Right cardiac atrium (tissue), 5 donors: ENCODE measurements at regions not wholly inside any gene's neighbourhood (a gene's known extent, or its start where the extent isn't known, plus 50 kb on each side); places are given as distances from the start of the nearest gene placed in this dataset.

Experiments
- ATAC-seq, 2 donors: fragments of 200-7000 bp; cut with Tn5 transposase; one replicate each; pipeline versions ENCODE4 v1.8.0 to v1.9.1; 2020; ENCODE audit warnings: moderate library complexity in 2 of 2, mild to moderate bottlenecking in 1 of 2
- DNase-seq, 3 donors: peaks; one replicate each; pipeline ENCODE4 v3.0.0-alpha.2; 2020
- H3K27ac ChIP-seq: one replicate; pipeline ENCODE4 v1.5.1; 2013; ENCODE audit warnings: mild to moderate bottlenecking, low read length, control low read depth, moderate library complexity
- H3K27me3 ChIP-seq: one replicate; pipeline ENCODE4 v1.6.1; 2013; ENCODE audit not compliant: control insufficient read depth, insufficient read depth
- H3K4me1 ChIP-seq: one replicate; pipeline ENCODE4 v1.6.1; 2013; ENCODE audit warnings: low read length; ENCODE audit not compliant: control insufficient read depth, insufficient read depth
- H3K4me3 ChIP-seq: one replicate; pipeline ENCODE4 v1.5.1; 2013; ENCODE audit warnings: low read length, control low read depth
- H3K9me3 ChIP-seq: one replicate; pipeline ENCODE4 v1.6.1; 2013; ENCODE audit warnings: low read length; ENCODE audit not compliant: control insufficient read depth
- WGBS: extraction: QIAGEN DNeasy Blood & Tissue Kit; methylation state at CpG from one replicate; pipeline ENCODE4 v1.1.7; 2013; 5-methylcytosine and 5-hydroxymethylcytosine counted together
- intact Hi-C, 4 donors: fragments of 100-400 bp; cut with DNase I; formaldehyde crosslinking; loops; one replicate each; pipeline versions ENCODE4 v1.11.0 to v1.14.0; 2022 to 2023
- donor health status: healthy with polysubstance abuse.
- donor health status: DM: no; HTN: yes; CAD: no.
- donor health status: DM: no; HTN: no; CAD: no.
- donor health status: DM: no; HTN: yes; CAD: no; lungs with severe emphysema.
- donor health status: DM: yes; HTN: yes; CAD: no.

DNA sequence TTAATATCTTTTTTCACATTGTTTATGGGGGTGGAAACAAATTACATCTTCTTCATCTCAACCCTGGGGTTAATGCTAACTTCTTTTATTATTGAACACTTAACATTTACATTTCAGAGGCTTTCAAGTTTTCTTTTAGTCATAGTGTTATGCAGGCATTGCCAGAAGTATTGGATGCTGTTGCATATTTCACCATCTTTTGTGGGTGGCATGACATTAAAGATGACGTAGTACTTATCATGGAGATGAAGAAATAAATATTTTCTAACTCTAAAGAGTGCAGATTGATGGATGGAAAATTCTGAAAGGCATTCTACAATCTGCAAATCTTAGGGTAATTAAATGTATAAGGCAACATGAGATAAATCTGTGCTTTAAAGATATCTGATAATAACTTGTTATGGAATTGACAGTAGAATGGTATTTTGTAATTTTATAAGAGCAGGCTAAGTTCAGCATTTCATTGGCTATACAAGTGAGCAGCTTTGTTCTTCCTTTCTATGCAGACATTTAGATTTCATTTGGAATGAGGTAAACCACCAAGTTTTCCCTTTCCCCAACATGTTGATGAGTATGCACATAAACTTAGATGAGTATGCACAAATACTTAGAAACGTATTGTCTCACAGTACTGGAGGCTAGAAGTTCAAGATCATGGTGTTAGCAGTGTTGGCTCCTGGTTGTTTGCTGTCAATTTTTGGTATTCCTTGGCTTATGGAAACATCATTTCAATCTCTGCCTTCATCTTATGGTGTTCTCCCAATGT lies 924.4 kb downstream of the METTL15 start:
- no peaks in the 10 kb centered on the region for H3K9me3 ChIP-seq
- ATAC-seq, result no peak
- no peak for DNase-seq
- H3K27me3 ChIP-seq, result no peaks in the 10 kb centered on the region
- intact Hi-C loops, result no loop called here
- no peak overlapping the region for H3K4me3 ChIP-seq
- H3K27ac ChIP-seq, result no peak overlapping the region
- WGBS, result 36% methylated on average over 2 of the region's 2 CpGs
- H3K4me1 ChIP-seq, result no peaks in the 10 kb centered on the region

DNA sequence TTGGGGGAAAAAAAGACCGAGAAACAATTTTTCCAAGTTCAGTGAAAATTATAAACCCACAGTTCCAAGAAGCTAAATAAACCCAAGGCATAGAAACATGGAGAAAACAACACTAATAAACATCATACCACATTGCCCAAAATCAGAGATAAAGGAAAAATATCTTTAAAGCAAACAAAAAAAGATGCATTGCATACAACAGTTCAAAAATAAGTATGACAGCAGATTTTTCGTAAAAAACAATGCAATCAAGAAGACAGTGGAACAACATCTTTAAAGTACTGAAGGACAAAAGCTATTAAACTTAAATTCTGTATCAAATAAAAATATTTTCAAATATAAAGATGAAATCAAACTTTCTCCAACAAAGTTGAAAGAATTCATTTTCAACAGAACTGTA lies 921.3 kb downstream of the METTL15 start:
- WGBS, result 77% methylated on average over 2 of the region's 2 CpGs
- no peaks in the 10 kb centered on the region for H3K27me3 ChIP-seq
- no peak for ATAC-seq
- no peak overlapping the region for H3K27ac ChIP-seq
- no peak for DNase-seq
- H3K4me1 ChIP-seq, result no peaks in the 10 kb centered on the region
- H3K9me3 ChIP-seq, result no peaks in the 10 kb centered on the region
- H3K4me3 ChIP-seq, result no peak overlapping the region
- intact Hi-C loops, result no loop called here

DNA sequence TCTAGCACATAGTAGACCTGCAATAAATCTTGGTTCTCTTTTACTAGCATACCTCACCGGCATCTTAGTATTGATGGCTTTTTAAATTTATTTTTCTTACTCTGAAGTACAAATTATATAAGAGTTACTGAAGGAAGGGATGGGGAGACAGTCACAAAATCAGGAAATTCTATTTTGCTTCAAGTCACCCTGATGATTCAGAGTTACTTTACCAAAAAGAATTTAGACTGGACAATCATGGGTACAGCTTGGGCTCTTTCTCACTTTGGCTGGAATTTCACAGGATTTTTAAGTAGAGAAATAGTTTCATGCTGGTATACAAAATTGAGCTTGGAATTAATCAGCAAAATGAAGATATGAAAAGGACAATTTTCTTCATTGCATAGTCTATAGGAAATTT lies 919.2 kb downstream of the METTL15 start:
- ATAC-seq, result no peak
- Histone ChIP-seq H3K27me3 (no peaks in the 10 kb centered on the region), H3K4me3 (no peak overlapping the region), H3K9me3 (no peaks in the 10 kb centered on the region), H3K27ac (no peak overlapping the region), H3K4me1 (no peaks in the 10 kb centered on the region)
- DNase-seq, result no peak
- WGBS, result 89% methylated on average over 1 of the region's 1 CpG
- intact Hi-C loops, result no loop called here

DNA sequence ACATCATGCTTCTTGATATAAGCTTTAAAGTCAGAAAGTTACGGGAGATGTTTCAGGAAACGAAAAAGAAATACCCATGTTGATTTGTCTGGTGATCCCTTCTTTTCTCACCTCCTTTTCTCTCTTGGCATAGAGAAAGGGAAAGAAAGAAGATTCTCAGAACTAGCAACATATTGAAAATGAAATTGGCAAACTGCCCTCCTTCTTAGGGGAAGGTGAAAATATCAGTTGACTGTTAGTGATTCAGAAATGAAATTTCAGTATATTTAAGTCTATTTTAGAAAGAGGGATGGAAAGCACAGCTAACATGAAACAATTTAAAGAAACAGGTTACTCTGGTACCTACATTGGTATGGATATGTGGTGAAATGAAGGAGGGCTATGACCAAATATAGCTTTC lies 918.1 kb downstream of the METTL15 start:
- no peaks in the 10 kb centered on the region for H3K9me3 ChIP-seq
- DNase-seq (no peak), ATAC-seq (no peak)
- H3K27me3 ChIP-seq, result no peaks in the 10 kb centered on the region
- 73% methylated on average over 2 of the region's 2 CpGs for WGBS
- H3K4me1 ChIP-seq, result no peaks in the 10 kb centered on the region
- H3K27ac ChIP-seq, result no peak overlapping the region
- intact Hi-C loops, result no loop called here
- no peak overlapping the region for H3K4me3 ChIP-seq

DNA sequence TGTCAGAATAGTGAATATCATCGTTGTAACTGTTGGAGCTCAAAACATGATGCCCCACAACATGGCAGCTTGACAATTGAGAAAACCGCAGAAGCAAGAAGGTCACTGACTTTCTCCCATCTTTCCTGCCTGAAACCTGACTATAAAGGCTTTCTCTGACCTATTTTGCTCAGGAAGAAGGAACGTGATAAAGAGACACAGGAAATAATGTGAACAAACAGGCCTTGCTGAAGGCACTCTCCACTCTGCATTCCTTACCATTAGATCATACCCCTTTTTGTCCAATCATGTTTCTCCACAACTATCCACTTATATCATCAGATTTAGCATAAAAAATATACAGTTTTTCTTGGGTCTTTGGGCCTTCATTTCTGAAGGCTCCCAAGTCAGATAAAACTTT lies 916.8 kb downstream of the METTL15 start:
- no peaks in the 10 kb centered on the region for H3K27me3 ChIP-seq
- H3K27ac ChIP-seq, result no peak overlapping the region
- H3K9me3 ChIP-seq, result no peaks in the 10 kb centered on the region
- intact Hi-C loops, result no loop called here
- H3K4me3 ChIP-seq, result no peak overlapping the region
- DNase-seq, result no peak
- WGBS, result 59% methylated on average over 3 of the region's 3 CpGs
- H3K4me1 ChIP-seq, result no peaks in the 10 kb centered on the region
- no peak for ATAC-seq

DNA sequence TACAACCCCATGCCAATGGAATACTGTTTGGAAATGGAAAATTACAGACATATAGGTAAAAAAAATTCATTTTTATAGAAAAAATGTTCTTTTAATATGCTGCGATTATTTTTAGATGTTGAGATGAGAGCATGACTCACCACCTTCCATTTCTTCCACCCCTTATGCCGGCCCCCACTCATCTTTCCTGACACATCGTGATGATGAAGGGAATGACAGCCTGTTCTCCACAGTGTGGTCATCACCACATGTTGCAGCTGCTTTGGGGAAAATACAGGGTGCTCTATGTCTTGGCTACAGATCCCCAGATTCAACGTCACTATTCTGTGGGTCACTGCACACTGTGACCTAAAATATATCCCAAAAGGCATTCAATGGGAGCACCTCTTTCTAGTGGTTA lies 916.2 kb downstream of the METTL15 start:
- DNase-seq, result no peak
- intact Hi-C loops, result no loop called here
- 74% methylated on average over 4 of the region's 4 CpGs for WGBS

DNA sequence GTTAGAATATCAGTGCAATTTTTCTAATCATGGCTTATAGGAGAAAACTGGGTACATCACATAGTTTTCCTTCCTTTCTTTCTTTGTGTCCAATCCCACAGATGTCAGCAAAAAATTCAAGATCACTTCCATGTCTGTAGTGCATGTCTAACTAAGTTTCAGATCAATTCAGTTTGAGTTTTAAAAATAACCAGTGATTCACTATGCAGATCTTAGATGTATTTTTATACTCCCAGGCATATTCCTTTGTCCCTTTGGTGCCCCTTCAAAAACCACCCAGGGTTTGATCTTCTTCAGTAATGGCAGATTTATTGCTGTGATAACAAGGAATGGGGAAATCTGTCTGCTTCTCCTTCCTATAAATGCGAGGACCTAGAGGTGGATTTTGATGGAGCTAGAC lies 915.6 kb downstream of the METTL15 start:
- no peaks in the 10 kb centered on the region for H3K27me3 ChIP-seq
- H3K27ac ChIP-seq, result no peak overlapping the region
- no peaks in the 10 kb centered on the region for H3K9me3 ChIP-seq
- no peaks in the 10 kb centered on the region for H3K4me1 ChIP-seq
- intact Hi-C loops, result no loop called here
- WGBS, result 79% methylated on average over 1 of the region's 1 CpG
- no peak overlapping the region for H3K4me3 ChIP-seq
- DNase-seq (no peak), ATAC-seq (no peak)

More for the DNA sequence above, 916.2 kb downstream of the METTL15 start:
- ATAC-seq, result no peak
- no peaks in the 10 kb centered on the region for H3K4me1 ChIP-seq
- H3K27me3 ChIP-seq, result no peaks in the 10 kb centered on the region
- no peaks in the 10 kb centered on the region for H3K9me3 ChIP-seq
- no peak overlapping the region for H3K27ac ChIP-seq
- H3K4me3 ChIP-seq, result no peak overlapping the region

DNA sequence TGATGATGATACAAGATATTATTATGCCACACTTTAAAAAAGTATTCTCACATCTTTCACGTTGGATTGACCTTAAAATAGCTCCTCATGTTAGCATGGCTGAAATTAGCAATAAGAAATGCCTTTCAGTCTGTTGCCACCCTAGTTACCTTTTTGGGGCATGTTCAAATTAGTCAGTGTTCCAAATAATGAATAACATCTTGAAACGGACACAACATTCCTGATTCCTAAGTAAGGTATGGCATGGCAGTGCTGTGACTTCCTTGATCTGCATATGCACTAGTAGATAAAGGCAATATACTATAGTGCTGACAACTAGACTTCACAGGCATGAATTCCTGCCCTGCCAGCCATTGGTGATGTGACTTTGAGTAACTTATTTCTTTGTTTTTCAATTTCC lies 914.5 kb downstream of the METTL15 start:
- H3K27ac ChIP-seq, result no peak overlapping the region
- no peak overlapping the region for H3K4me3 ChIP-seq
- DNase-seq (no peak), ATAC-seq (no peak)
- intact Hi-C loops, result no loop called here
- no peaks in the 10 kb centered on the region for H3K27me3 ChIP-seq
- WGBS, result 31% methylated on average over 2 of the region's 2 CpGs
- H3K4me1 ChIP-seq, result no peaks in the 10 kb centered on the region
- H3K9me3 ChIP-seq, result no peaks in the 10 kb centered on the region

DNA sequence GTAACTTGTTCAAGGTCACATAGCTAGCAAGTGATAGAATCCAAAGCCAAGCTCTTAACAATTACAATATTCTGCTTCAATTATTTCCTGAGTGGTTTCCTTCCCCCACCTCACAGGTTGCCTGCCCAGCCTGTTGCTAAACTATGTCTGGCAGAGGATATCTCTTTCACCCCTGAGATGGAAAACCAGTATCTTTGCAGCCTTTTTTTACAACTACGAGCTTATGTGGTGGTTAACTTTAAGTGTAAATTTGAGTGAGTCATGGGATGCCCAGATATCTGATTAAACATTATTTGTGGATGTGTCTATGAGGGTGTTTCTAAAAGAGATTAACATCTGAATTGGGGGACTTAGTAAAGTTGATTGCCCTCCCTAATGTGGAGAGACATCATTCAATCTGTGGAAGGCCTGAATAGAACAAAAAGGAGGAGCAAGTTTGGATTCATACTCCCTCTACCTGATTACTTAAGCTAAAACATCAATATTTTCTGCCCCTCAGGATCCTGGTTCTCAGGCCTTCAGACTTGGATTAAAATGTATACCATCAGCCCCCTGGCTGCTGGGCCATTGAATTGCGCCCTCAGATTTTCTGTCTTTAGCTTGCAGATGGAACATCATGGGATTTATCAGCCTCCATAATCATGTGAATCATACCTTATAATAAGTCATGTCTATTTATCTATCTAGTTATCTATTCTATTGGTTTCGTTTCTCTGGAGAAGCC lies 911.9 kb downstream of the METTL15 start:
- Histone ChIP-seq H3K27ac (no peak overlapping the region), H3K9me3 (no peaks in the 10 kb centered on the region), H3K27me3 (no peaks in the 10 kb centered on the region), H3K4me3 (no peak overlapping the region), H3K4me1 (no peaks in the 10 kb centered on the region)
- 67% methylated on average over 3 of the region's 3 CpGs for WGBS
- ATAC-seq, result no peak
- intact Hi-C loops, result no loop called here
- no peak for DNase-seq

DNA sequence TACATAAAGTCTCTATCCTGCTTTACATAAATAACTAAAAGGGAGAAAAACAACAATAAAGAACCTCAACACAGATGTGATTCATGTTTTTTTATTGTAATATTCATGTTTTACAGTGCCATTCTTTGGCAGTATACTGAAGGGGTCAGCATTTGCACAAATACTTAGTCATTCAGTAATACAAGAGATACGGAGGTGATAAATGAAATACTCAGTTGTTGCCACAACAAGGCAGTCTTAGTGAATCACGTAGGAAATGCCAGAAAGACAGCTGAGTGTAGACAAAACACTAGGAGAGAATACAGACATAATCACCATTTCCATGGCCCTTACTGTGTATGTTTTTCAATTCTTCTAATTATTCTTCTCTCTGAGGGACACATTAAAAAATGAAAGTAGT lies 910.4 kb downstream of the METTL15 start:
- no peaks in the 10 kb centered on the region for H3K27me3 ChIP-seq
- no peaks in the 10 kb centered on the region for H3K9me3 ChIP-seq
- intact Hi-C loops, result no loop called here
- DNase-seq (no peak), ATAC-seq (no peak)
- no peaks in the 10 kb centered on the region for H3K4me1 ChIP-seq
- no peak overlapping the region for H3K27ac ChIP-seq
- H3K4me3 ChIP-seq, result no peak overlapping the region
- WGBS, result 17% methylated on average over 2 of the region's 2 CpGs

DNA sequence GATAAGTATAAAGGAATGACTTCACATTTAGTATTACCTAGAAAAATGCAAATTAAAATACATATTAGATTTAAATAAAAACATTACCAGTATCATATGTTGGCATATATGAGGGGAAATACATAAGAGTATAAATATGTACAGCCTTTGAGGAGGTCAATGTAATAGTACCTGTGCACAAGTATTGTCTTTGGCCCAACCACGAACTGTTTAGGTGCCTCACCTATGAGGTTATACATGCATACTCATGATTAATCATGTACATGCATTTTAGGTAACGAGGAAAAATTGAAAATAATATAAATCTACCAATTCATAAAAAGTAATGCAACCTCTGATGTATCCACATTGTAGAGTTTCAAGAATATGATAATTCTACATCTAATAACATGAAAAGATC lies 909.8 kb downstream of the METTL15 start:
- Histone ChIP-seq H3K27me3 (no peaks in the 10 kb centered on the region), H3K4me1 (no peaks in the 10 kb centered on the region), H3K9me3 (no peaks in the 10 kb centered on the region), H3K4me3 (no peak overlapping the region), H3K27ac (no peak overlapping the region)
- 86% methylated on average over 2 of the region's 2 CpGs for WGBS
- intact Hi-C loops, result no loop called here
- ATAC-seq (no peak), DNase-seq (no peak)
